GM21423 (cell line): ENCODE measurements at regions not wholly inside any gene's neighbourhood (a gene's known extent, or its start where the extent isn't known, plus 50 kb on each side); places are given as distances from the start of the nearest gene placed in this dataset.
"Not testable (repeated sequence)": the region's sequence is repeated elsewhere in the genome, so short reads cannot be mapped to it uniquely, and the experiment has no call there.

Experiments used
- ATAC-seq: cut with Tn5 transposase; IDR thresholded peaks from one replicate; pipeline ENCODE4 v1.9.1; 2021; ENCODE audit warnings: mild to moderate bottlenecking, moderate library complexity; ENCODE audit not compliant: unreplicated experiment

- ATAC-seq = no peak
Observed at GRCh38 chr5:108461628-108462367, 79.9 kb upstream of the FBXL17 start.

- ATAC-seq = no peak
Observed at GRCh38 chr5:108459769-108460168, 77.9 kb upstream of the FBXL17 start.

GRCh38 chr5:108451269-108451668, 69.4 kb upstream of the FBXL17 start:
- no peak for ATAC-seq

- ATAC-seq = not testable (repeated sequence)
Observed at GRCh38 chr5:108444130-108444529, 62.2 kb upstream of the FBXL17 start.

- ATAC-seq = not testable (repeated sequence)
Observed at GRCh38 chr5:108442063-108442651, 60.3 kb upstream of the FBXL17 start.

- no peak for ATAC-seq
Observed at GRCh38 chr5:108437425-108437824, 55.5 kb upstream of the FBXL17 start.

GRCh38 chr5:108436696-108437095, 54.8 kb upstream of the FBXL17 start:
- ATAC-seq = no peak

- no peak for ATAC-seq
Observed at GRCh38 chr5:108433600-108433999, 51.7 kb upstream of the FBXL17 start.

- ATAC-seq = no peak
Observed at GRCh38 chr5:108432024-108432423, 50.1 kb upstream of the FBXL17 start.
